NCI-H82 (cell line): ENCODE measurements at regions not wholly inside any gene's neighbourhood (a gene's known extent, or its start where the extent isn't known, plus 50 kb on each side); places are given as distances from the start of the nearest gene placed in this dataset.
"Not testable (repeated sequence)": the region's sequence is repeated elsewhere in the genome, so short reads cannot be mapped to it uniquely, and the experiment has no call there.

Source experiments
- DNase-seq: peaks from one replicate; lab custom pipeline; 2025; lab: John Stamatoyannopoulos, UW

GRCh38 chr3:115254492-115255196 is 107.6 kb upstream of the ZBTB20 start:
- peak; percentile 88 for DNase-seq

- no peak for DNase-seq
Observed at GRCh38 chr3:115255197-115255585, 108.1 kb upstream of the ZBTB20 start.

GRCh38 chr3:115270849-115271248 is 123.8 kb upstream of the ZBTB20 start:
- DNase-seq = no peak

GRCh38 chr3:115272036-115272824 is 125.1 kb upstream of the ZBTB20 start:
- DNase-seq = no peak

GRCh38 chr3:115275896-115276295 is 128.8 kb upstream of the ZBTB20 start:
- DNase-seq = no peak

DNA sequence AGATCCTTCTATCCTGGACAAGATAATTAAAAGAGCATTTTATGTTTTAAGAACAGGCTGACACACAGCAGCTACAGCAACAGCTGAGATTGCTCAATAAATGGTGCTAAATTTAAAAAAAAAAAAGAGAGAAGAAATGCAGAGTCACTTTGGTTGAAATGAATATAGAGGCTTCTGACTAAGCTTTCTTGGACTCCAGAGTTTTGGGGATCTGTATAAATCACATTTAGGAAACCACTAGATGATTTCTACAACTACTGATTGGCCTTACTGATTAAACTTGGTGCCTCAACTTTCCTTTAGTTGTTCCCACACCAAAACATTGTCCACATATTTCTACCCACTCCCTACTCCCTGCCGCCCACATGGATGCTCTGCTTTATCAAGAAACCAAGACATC is 132.9 kb upstream of the ZBTB20 start:
- DNase-seq = no peak

- DNase-seq = no peak
Observed at GRCh38 chr3:115280506-115280905, 133.4 kb upstream of the ZBTB20 start.

- DNase-seq = no peak
Observed at GRCh38 chr3:115281697-115282675, 134.9 kb upstream of the ZBTB20 start.

GRCh38 chr3:115284980-115285379 is 137.9 kb upstream of the ZBTB20 start:
- peak; percentile 76 for DNase-seq

DNA sequence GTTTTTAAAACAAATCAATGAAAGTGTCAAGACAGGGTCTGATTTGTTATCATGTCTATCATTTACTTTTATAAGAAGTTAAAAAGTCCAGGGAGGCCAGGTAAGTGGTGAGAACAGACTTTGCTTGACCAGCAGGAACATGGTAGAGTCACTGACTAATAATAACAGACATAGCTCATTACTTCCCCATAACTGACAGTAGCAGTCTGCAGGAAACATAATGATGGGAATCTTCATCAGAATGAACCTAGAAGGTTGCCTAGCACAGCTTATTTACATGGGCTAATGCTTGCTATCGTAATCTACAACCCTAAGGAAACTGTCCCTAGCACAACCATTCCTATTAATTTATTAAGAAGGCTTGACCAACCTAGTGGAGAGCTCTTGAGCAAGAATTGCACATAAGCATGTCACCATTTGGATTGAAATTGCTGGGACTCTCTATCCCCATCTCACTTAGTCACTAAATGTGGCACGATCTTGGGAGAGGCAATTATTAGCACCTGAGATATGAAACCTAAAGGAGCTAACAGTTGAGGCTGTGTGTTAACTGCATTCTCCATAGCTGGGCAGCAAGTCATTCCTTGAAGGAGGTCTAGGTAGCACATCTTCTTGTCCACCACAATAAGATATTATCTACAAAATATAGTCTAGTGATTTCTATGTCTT is 139.6 kb upstream of the ZBTB20 start:
- no peak for DNase-seq

- DNase-seq = no peak
Observed at GRCh38 chr3:115287198-115287597, 140.1 kb upstream of the ZBTB20 start.

- DNase-seq = no peak
Observed at GRCh38 chr3:115292131-115292530, 145.0 kb upstream of the ZBTB20 start.

GRCh38 chr3:115292677-115293165 is 145.6 kb upstream of the ZBTB20 start:
- DNase-seq = no peak

DNA sequence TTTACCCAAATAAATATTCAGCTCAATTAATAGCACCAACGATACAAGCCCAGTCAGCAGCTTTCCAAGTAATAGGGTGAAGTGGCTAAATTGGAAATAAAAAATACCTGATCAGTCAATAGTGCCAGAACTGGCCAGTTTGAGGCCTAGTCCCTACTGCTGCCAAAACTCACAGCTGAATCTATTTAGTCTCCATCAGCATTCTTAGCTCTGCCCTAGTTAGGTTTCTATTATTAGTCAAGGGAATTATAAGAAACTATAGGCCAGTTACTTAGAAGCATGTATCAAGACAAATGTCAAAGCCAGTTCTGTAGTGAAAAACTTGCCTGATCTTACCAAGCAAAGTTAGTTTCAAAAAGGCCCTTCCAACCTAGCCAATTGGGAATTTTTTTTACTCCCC is 146.2 kb upstream of the ZBTB20 start:
- DNase-seq = no peak

DNA sequence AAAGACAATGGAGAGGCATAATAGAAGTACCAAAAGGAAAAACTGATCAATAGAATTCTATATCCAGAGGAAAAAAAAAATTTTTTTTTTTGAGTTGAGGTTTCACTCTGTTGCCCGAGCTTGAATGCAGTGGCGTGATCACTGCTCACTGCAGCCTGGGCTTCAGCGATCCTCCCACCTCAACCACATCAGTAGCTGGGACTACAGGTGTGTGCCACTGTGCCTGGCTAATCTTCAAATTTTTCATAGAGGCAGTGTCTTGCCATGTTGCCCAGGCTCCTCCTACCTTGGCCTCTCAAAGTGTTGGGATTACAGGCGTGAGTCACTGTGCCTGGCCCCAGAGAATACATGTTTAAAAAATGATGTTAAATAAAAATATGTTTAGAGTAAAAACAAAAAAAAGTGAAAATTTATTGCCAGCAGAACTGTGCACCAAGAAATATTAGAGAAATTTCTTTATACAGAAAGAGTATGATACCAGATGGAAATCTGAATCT is 154.3 kb upstream of the ZBTB20 start:
- no peak for DNase-seq

GRCh38 chr3:115317953-115318352 is 170.9 kb upstream of the ZBTB20 start:
- not testable (repeated sequence) for DNase-seq

DNA sequence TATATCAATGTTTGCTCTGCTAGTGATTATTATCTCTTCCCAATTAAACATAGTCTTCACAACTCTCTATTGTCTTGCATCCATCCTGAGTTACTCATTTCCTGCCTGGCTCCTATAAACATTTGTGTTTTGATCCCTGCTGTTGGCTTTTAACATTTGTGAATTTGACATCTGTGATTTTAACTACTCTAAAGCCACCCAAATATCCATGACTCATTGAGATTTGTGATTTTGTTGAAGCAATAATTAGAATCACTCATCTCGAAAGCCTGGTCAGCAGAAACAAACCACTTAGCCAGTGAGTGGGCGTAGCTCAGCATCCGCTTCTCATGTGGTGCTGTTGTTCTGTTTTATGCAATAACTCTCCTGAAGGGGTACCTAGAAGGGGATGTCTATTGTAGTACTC is 174.3 kb upstream of the ZBTB20 start:
- DNase-seq = no peak

DNA sequence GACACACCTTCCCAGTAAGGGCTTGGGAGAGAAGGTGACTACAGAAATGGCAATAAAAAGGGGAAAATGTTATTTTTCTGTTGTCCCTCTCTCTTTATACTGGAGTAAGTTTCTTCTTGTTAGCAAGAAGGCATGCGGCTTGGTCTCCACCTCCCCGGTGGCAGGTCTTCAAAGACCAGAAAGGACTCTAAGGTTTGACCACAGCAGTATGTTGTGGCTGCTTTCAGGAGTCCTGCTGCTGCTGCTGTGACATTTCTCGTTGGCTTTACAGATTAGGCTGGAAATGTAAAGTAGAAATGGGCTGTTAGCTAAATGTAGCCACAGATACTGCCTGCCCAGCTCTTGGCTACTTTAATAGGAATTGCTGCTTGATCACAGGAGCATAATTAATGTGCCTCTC is 175.8 kb upstream of the ZBTB20 start:
- no peak for DNase-seq

GRCh38 chr3:115323380-115323779 is 176.3 kb upstream of the ZBTB20 start:
- no peak for DNase-seq

DNA sequence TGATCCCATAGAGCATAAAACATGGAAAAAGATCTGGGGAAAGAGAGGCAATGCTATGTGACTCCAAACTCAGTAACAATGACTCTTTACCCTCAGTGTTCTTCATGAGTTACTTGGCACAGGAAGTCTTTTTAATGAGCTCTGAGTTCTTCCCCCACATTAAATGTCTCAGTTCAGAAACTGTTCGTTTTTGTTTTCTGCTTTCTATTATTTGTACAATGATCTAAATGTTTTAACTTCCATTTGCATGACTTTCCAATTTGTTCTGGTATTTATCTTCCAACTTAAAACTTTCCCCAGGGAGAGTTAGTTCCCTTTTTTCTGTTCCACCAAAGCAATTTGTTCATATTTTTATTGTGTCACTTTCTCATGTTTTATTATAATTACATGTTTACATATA is 177.0 kb upstream of the ZBTB20 start:
- no peak for DNase-seq

GRCh38 chr3:115325539-115325938 is 178.5 kb upstream of the ZBTB20 start:
- peak; percentile 8 for DNase-seq
